Left lung (tissue), 4 donors: ENCODE measurements at regions not wholly inside any gene's neighbourhood (a gene's known extent, or its start where the extent isn't known, plus 50 kb on each side); places are given as distances from the start of the nearest gene placed in this dataset.

ENCODE experiments used
- ATAC-seq: fragments of 200-7000 bp; cut with Tn5 transposase; one replicate; pipeline ENCODE4 v1.9.1; 2020; ENCODE audit warnings: moderate library complexity
- DNase-seq, 4 donors: peaks; one replicate each; pipeline ENCODE4 v3.0.0-alpha.2; 2013 to 2020
- H3K27ac ChIP-seq, 2 donors: fragments of 200-600 bp; sonication (generic) in 1 of 2; one replicate each; pipeline versions ENCODE4 v1.5.0 to v1.8.0; 2020 to 2021
- H3K27me3 ChIP-seq, 2 donors: fragments of 200-600 bp; sonication (generic) in 1 of 2; one replicate each; pipeline versions ENCODE4 v1.5.0 to v1.8.0; 2020 to 2021
- H3K36me3 ChIP-seq, 2 donors: fragments of 200-600 bp; sonication (generic) in 1 of 2; one replicate each; pipeline versions ENCODE4 v1.5.0 to v1.8.0; 2020 to 2021
- H3K4me1 ChIP-seq, 2 donors: fragments of 200-600 bp; one replicate each; pipeline ENCODE4 v1.8.0; 2021
- H3K4me3 ChIP-seq, 2 donors: fragments of 200-600 bp; sonication (generic) in 1 of 2; one replicate each; pipeline versions ENCODE4 v1.5.0 to v1.8.0; 2020 to 2021; ENCODE audit warnings: mild to moderate bottlenecking in 1 of 2
- H3K9me3 ChIP-seq, 2 donors: fragments of 200-600 bp; sonication (generic) in 1 of 2; one replicate each; pipeline versions ENCODE4 v1.5.0 to v1.8.0; 2020 to 2021
- intact Hi-C, 2 donors: fragments of 100-400 bp; cut with DNase I; formaldehyde crosslinking; loops; one replicate each; pipeline versions ENCODE4 v1.11.2 to v1.14.2; 2022
- TF ChIP-seq, protein P1 (sequence below), 2 donors: fragments of 200-600 bp; sonication (generic) in 1 of 2; IDR thresholded peaks; one replicate each; pipeline versions ENCODE4 v1.5.0 to v1.8.0; 2021; ENCODE audit warnings: antibody characterized with exemption in 2 of 2
- donor health status: DM: no; HTN: yes; CAD: no.
- donor health status: DM: no; HTN: no; CAD: no.

DNA sequence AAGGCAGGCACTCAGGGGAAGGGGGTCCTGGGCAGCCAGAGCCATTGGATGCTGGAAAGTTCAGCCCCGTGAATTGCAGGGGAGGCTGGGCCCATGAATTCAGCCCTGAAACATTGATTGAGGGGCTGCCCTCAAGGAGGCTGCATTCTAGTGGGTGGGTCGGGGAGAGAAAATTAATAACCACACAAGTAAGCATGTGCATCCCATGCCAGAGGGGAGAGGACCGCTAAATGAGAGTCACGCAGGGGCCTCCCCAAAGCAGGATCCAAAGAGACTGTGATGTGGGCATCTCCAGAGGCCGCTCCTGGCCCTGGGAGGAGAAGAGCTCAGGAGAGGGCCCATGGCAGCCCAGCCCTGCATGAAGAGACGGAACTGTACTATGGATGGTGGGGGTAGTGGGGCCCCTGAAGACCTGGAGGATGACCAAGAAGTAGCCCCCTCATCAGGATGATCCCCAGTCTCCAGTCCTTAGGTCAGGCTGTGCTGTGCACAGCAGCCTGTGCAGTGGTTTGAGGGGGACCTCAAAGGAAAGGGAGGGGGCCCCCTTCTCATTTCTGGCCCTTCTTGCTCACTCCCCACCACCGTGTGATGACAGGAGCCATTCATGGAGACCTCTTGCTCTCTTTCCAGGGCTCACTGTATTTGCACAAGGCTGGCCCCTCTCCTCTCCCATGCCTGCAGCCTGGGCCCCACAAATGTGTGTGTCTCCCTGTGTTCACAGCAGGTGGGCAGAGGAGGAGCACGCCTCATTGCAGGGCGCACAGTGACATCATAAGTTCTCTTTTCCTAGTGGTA, 233.6 kb upstream of the IRX1 start:
- Histone ChIP-seq H3K27ac (no peak overlapping the region), H3K9me3 (no peaks in the 10 kb centered on the region), H3K4me1 (no peaks in the 10 kb centered on the region), H3K4me3 (no peak overlapping the region), H3K36me3 (no peaks in the 10 kb centered on the region), H3K27me3 (no peaks in the 10 kb centered on the region)
- TF ChIP-seq, protein P1, sequence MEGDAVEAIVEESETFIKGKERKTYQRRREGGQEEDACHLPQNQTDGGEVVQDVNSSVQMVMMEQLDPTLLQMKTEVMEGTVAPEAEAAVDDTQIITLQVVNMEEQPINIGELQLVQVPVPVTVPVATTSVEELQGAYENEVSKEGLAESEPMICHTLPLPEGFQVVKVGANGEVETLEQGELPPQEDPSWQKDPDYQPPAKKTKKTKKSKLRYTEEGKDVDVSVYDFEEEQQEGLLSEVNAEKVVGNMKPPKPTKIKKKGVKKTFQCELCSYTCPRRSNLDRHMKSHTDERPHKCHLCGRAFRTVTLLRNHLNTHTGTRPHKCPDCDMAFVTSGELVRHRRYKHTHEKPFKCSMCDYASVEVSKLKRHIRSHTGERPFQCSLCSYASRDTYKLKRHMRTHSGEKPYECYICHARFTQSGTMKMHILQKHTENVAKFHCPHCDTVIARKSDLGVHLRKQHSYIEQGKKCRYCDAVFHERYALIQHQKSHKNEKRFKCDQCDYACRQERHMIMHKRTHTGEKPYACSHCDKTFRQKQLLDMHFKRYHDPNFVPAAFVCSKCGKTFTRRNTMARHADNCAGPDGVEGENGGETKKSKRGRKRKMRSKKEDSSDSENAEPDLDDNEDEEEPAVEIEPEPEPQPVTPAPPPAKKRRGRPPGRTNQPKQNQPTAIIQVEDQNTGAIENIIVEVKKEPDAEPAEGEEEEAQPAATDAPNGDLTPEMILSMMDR (IDR thresholded peaks at IDR 0.05), result no peak
- no peak for ATAC-seq
- no peak for DNase-seq
- intact Hi-C loops, result no loop called here

DNA sequence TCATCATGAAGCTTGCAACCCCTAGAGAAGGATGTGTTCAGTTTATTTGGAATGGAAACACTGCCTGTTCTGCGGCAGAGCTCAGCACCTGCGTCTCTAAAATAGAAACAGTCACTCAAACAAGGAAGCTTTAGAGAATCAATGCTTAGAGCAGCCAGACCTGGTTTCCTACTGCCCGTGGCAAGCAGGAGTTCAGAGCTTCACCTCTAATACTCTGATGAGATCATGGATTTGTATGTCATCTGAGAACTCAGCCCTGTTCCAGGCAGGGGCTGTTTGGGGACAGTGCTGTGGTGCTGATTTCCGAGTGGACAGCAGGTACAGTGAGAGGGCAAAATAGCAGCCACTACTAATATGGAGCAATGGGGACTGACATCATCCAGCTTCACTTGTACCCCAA, 236.0 kb upstream of the IRX1 start:
- Histone ChIP-seq H3K36me3 (no peaks in the 10 kb centered on the region), H3K9me3 (no peaks in the 10 kb centered on the region), H3K27me3 (no peaks in the 10 kb centered on the region), H3K4me3 (no peak overlapping the region), H3K27ac (no peak overlapping the region), H3K4me1 (no peaks in the 10 kb centered on the region)
- ATAC-seq (no peak), DNase-seq (no peak)
- intact Hi-C loops, result no loop called here
- TF ChIP-seq, protein P1 (IDR thresholded peaks at IDR 0.05), result no peak

DNA sequence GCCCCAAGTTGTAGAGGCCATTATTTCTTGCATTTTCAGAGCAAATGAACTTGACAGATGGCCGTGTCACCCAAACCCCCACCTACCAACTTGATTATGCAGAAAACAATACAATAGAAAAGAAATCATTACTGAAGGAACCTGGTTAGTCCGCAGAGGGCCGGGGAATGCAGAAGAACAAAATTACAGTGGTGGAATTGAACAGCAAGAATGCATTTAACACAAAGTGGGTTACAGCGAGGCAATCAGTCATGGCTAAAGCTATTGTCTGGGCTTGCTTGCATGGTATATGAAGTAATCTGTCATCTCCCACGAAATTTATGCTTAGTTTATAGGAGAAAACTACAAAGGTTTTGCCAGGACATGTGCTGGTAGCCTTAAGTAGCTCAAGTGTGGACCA, 238.3 kb upstream of the IRX1 start:
- DNase-seq (no peak), ATAC-seq (no peak)
- H3K27ac ChIP-seq, result no peak overlapping the region
- no peaks in the 10 kb centered on the region for H3K36me3 ChIP-seq
- no peaks in the 10 kb centered on the region for H3K27me3 ChIP-seq
- TF ChIP-seq, protein P1 (IDR thresholded peaks at IDR 0.05), result no peak
- H3K4me3 ChIP-seq, result no peak overlapping the region
- no peaks in the 10 kb centered on the region for H3K4me1 ChIP-seq
- no peaks in the 10 kb centered on the region for H3K9me3 ChIP-seq
- intact Hi-C loops, result no loop called here

DNA sequence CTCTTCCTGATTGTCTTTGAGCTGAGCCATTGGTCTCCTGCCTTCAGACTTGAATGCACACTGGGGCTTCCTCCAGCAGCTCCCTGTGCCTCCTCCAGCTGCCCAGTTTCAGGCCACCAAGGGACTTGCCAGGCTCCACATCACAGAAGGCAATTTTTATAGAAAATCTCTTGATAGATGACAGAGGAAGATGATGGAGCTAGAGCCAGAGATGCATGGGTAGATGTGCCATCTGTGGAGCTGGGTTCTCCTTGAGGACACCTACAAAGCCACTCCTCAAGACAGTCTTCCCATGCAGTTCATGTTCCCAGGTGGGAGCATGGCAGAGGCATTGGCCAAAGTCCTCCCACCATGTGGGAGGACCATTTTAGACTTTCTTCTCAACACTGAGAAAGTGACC, 239.6 kb upstream of the IRX1 start:
- DNase-seq, result no peak
- no peak overlapping the region for H3K4me3 ChIP-seq
- intact Hi-C loops, result no loop called here

DNA sequence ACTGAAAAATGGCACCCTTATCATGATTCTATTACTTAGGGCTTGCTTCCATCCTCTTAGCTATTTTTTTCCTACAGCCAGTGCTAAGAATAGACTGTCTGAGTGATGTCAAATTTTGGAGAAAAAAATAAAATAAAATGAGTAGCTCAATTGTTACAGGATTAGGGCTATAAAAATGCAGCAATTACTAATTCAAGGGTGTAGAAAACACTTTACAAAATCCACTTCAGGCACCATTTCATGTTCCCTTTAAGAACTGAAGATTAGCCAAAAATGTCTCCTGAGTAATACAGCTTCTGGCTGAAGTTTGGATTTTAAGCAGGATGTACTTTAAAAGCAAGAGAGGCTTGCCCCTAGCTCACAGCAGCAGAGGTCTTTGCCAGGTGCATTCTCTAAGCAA, 240.5 kb upstream of the IRX1 start:
- ATAC-seq (no peak), DNase-seq (no peak)
- Histone ChIP-seq H3K27me3 (no peaks in the 10 kb centered on the region), H3K4me3 (no peak overlapping the region), H3K27ac (no peak overlapping the region), H3K9me3 (no peaks in the 10 kb centered on the region), H3K36me3 (no peaks in the 10 kb centered on the region), H3K4me1 (no peaks in the 10 kb centered on the region)
- TF ChIP-seq, protein P1 (IDR thresholded peaks at IDR 0.05), result no peak
- intact Hi-C loops, result no loop called here

More for the DNA sequence above, 239.6 kb upstream of the IRX1 start:
- H3K27me3 ChIP-seq, result no peaks in the 10 kb centered on the region
- H3K9me3 ChIP-seq, result no peaks in the 10 kb centered on the region
- TF ChIP-seq, protein P1 (IDR thresholded peaks at IDR 0.05), result no peak
- no peak overlapping the region for H3K27ac ChIP-seq
- H3K36me3 ChIP-seq, result no peaks in the 10 kb centered on the region
- no peaks in the 10 kb centered on the region for H3K4me1 ChIP-seq
- ATAC-seq, result no peak
